Esophagus muscularis mucosa (tissue), 3 donors: ENCODE measurements at regions not wholly inside any gene's neighbourhood (a gene's known extent, or its start where the extent isn't known, plus 50 kb on each side); places are given as distances from the start of the nearest gene placed in this dataset.

Experiments
- POLR2A ChIP-seq: fragments of 450-650 bp; IDR thresholded peaks from one replicate; pipeline ENCODE4 v1.6.1; 2017; ENCODE audit warnings: antibody characterized with exemption, moderate library complexity, mild to moderate bottlenecking, low read depth
- POLR2AphosphoS5 ChIP-seq, 2 donors: sonication (generic); formaldehyde crosslinking; IDR thresholded peaks; one replicate each; pipeline ENCODE4 v1.6.1; 2017; ENCODE audit warnings: antibody characterized with exemption in 2 of 2
- TF ChIP-seq, protein P1 (sequence below), 3 experiments: fragments of 200-600 bp in 2 of 3; fragments of 450-650 bp in 1 of 3; sonication (generic) in 2 of 3; IDR thresholded peaks; one replicate each; pipeline ENCODE4 v1.5.1; 2017 to 2019; ENCODE audit warnings: antibody characterized with exemption in 3 of 3, mild to moderate bottlenecking in 2 of 3, moderate library complexity in 1 of 3

DNA sequence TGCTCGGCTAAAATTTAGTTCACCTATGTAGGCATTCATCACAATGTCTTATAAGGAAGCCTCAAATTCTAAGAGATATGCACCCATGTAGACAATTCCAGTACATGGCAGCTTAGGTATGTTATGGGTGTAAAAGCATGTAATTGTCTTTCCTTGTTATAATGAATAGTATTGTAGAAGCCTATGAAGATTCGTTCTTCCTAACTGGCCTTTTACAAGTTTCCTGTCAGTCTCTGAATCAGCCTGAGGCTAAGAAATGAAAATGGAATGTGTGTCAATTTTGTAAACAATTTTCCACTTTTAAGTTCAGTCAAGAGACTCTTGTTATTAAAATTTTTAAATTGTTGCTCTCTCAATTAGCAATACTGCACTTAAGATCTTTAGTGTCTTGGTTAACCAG is 189.9 kb upstream of the GALNT5 start:
- no peak for TF ChIP-seq POLR2AphosphoS5 (IDR thresholded peaks at IDR 0.05)
- TF ChIP-seq POLR2A: no peak
- TF ChIP-seq, protein P1, sequence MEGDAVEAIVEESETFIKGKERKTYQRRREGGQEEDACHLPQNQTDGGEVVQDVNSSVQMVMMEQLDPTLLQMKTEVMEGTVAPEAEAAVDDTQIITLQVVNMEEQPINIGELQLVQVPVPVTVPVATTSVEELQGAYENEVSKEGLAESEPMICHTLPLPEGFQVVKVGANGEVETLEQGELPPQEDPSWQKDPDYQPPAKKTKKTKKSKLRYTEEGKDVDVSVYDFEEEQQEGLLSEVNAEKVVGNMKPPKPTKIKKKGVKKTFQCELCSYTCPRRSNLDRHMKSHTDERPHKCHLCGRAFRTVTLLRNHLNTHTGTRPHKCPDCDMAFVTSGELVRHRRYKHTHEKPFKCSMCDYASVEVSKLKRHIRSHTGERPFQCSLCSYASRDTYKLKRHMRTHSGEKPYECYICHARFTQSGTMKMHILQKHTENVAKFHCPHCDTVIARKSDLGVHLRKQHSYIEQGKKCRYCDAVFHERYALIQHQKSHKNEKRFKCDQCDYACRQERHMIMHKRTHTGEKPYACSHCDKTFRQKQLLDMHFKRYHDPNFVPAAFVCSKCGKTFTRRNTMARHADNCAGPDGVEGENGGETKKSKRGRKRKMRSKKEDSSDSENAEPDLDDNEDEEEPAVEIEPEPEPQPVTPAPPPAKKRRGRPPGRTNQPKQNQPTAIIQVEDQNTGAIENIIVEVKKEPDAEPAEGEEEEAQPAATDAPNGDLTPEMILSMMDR (IDR thresholded peaks at IDR 0.05): no peak
